Left renal pelvis (tissue), 4 donors: ENCODE measurements at regions not wholly inside any gene's neighbourhood (a gene's known extent, or its start where the extent isn't known, plus 50 kb on each side); places are given as distances from the start of the nearest gene placed in this dataset.
A peak's percentile ranks its signal among the peaks of the same experiment; 100 is the strongest.

Experiments
- DNase-seq, 4 donors: peaks; one replicate each; pipeline ENCODE4 v3.0.0-alpha.2; 2013; ENCODE audit warnings: low read depth in 4 of 4, low spot score in 3 of 4

GRCh38 chr4:124183926-124184325 lies 528.6 kb downstream of the ANKRD50 start:
- DNase-seq, result no peak

GRCh38 chr4:124184792-124185191 lies 527.7 kb downstream of the ANKRD50 start:
- DNase-seq, result no peak

GRCh38 chr4:124188595-124188994 lies 523.9 kb downstream of the ANKRD50 start:
- no peak for DNase-seq

- no peak for DNase-seq
These were observed 523.0 kb downstream of the ANKRD50 start for GRCh38 chr4:124189545-124189944.

- no peak for DNase-seq
These were observed 521.2 kb downstream of the ANKRD50 start for GRCh38 chr4:124191329-124191728.

- no peak for DNase-seq
These were observed 520.0 kb downstream of the ANKRD50 start for GRCh38 chr4:124192544-124192943.

GRCh38 chr4:124199185-124199584 lies 513.3 kb downstream of the ANKRD50 start:
- no peak for DNase-seq

- DNase-seq, result no peak
These were observed 512.8 kb downstream of the ANKRD50 start for GRCh38 chr4:124199755-124200154.

- DNase-seq, result no peak
These were observed 510.9 kb downstream of the ANKRD50 start for GRCh38 chr4:124201636-124202035.

GRCh38 chr4:124202099-124202498 lies 510.4 kb downstream of the ANKRD50 start:
- no peak for DNase-seq

GRCh38 chr4:124203613-124204238 lies 508.8 kb downstream of the ANKRD50 start:
- DNase-seq, result no peak

GRCh38 chr4:124206779-124207605 lies 505.5 kb downstream of the ANKRD50 start:
- no peak for DNase-seq

- no peak for DNase-seq
These were observed 503.3 kb downstream of the ANKRD50 start for GRCh38 chr4:124209211-124209610.

- no peak for DNase-seq
These were observed 502.9 kb downstream of the ANKRD50 start for GRCh38 chr4:124209626-124210025.

- no peak for DNase-seq
These were observed 501.8 kb downstream of the ANKRD50 start for GRCh38 chr4:124210746-124211145.

- DNase-seq, result peak in 1 of 4 donors; percentile 15
These were observed 499.5 kb downstream of the ANKRD50 start for GRCh38 chr4:124212815-124213630.

GRCh38 chr4:124219389-124219788 lies 493.1 kb downstream of the ANKRD50 start:
- DNase-seq, result no peak

- DNase-seq, result no peak
These were observed 488.3 kb downstream of the ANKRD50 start for GRCh38 chr4:124224256-124224655.

- DNase-seq, result no peak
These were observed 484.6 kb downstream of the ANKRD50 start for GRCh38 chr4:124227981-124228380.

- DNase-seq, result no peak
These were observed 482.3 kb downstream of the ANKRD50 start for GRCh38 chr4:124230268-124230667.

GRCh38 chr4:124234771-124235170 lies 477.8 kb downstream of the ANKRD50 start:
- no peak for DNase-seq
